ENCODE measurements at regions not wholly inside any gene's neighbourhood (a gene's known extent, or its start where the extent isn't known, plus 50 kb on each side); places are given as distances from the start of the nearest gene placed in this dataset.

- H3K4me1 Mint-ChIP-seq (ENCODE audit: low read depth) = no peaks in the 10 kb centered on the region
- Histone ChIP-seq H3K9me3 (ENCODE audit: control insufficient read depth in 1 of 2, insufficient read depth in 1 of 2, low read length in 2 of 2) (peaks cover 0 to 17% of the 10 kb centered on the region in 2 experiments), H3K36me3 (ENCODE audit: insufficient read depth, low read length) (no peaks in the 10 kb centered on the region), H3K27me3 (ENCODE audit: control insufficient read depth in 1 of 2, insufficient read depth in 2 of 2, low read length in 2 of 2) (peaks cover 21 to 41% of the 10 kb centered on the region in 2 experiments), H3K4me3 (ENCODE audit: low read length) (no peak overlapping the region), H3K4me1 (ENCODE audit: insufficient read depth, low read length) (no peaks in the 10 kb centered on the region), H3K27ac (ENCODE audit: low read depth in 1 of 2, low read length in 2 of 2) (no peak overlapping the region)
- H3K36me3 Mint-ChIP-seq (ENCODE audit: low read depth) = no peaks in the 10 kb centered on the region
- TF ChIP-seq, protein P1, sequence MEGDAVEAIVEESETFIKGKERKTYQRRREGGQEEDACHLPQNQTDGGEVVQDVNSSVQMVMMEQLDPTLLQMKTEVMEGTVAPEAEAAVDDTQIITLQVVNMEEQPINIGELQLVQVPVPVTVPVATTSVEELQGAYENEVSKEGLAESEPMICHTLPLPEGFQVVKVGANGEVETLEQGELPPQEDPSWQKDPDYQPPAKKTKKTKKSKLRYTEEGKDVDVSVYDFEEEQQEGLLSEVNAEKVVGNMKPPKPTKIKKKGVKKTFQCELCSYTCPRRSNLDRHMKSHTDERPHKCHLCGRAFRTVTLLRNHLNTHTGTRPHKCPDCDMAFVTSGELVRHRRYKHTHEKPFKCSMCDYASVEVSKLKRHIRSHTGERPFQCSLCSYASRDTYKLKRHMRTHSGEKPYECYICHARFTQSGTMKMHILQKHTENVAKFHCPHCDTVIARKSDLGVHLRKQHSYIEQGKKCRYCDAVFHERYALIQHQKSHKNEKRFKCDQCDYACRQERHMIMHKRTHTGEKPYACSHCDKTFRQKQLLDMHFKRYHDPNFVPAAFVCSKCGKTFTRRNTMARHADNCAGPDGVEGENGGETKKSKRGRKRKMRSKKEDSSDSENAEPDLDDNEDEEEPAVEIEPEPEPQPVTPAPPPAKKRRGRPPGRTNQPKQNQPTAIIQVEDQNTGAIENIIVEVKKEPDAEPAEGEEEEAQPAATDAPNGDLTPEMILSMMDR (IDR thresholded peaks at IDR 0.05) = peak; percentile 59
- ATAC-seq (ENCODE audit: poor library complexity) = peak; percentile 34
- no peak overlapping the region for H3K27ac Mint-ChIP-seq
- no peak overlapping the region for H3K4me3 Mint-ChIP-seq
- intact Hi-C loops (cut with DNase I, micrococcal nuclease) = no loop called here
- H3K27me3 Mint-ChIP-seq = peaks cover 68% of the 10 kb centered on the region
- CTCF ChIA-PET = interaction anchor here (1.3 kb wide), 1 partner anchor 16 kb away, joined by 3 read pairs; no protein-coding TSS in a partner anchor
- no peaks in the 10 kb centered on the region for H3K9me3 Mint-ChIP-seq
- peak in 12 of 14 experiments; percentile 10 to 55 (median 18) for DNase-seq
- POLR2A ChIA-PET = no interaction called here
These were observed 120.1 kb upstream of the FZD10 start for GRCh38 chr12:130041983-130042812.

GRCh38 chr12:130043685-130044406 lies 118.4 kb upstream of the FZD10 start:
- H3K27me3 Mint-ChIP-seq = peaks cover 63% of the 10 kb centered on the region
- TF ChIP-seq, protein P1 (IDR thresholded peaks at IDR 0.05) = no peak
- Histone ChIP-seq H3K27ac (ENCODE audit: low read depth in 1 of 2, low read length in 2 of 2) (no peak overlapping the region), H3K27me3 (ENCODE audit: control insufficient read depth in 1 of 2, insufficient read depth in 2 of 2, low read length in 2 of 2) (peaks cover 21 to 39% of the 10 kb centered on the region in 2 experiments), H3K9me3 (ENCODE audit: control insufficient read depth in 1 of 2, insufficient read depth in 1 of 2, low read length in 2 of 2) (peaks cover 0 to 17% of the 10 kb centered on the region in 2 experiments), H3K4me1 (ENCODE audit: insufficient read depth, low read length) (peaks cover 5% of the 10 kb centered on the region), H3K4me3 (ENCODE audit: low read length) (no peak overlapping the region), H3K36me3 (ENCODE audit: insufficient read depth, low read length) (no peaks in the 10 kb centered on the region)
- no peaks in the 10 kb centered on the region for H3K4me1 Mint-ChIP-seq (ENCODE audit: low read depth)
- ATAC-seq (ENCODE audit: poor library complexity) (no peak), DNase-seq (no peak)
- CTCF ChIA-PET = no interaction called here
- POLR2A ChIA-PET = no interaction called here
- H3K36me3 Mint-ChIP-seq (ENCODE audit: low read depth) = no peaks in the 10 kb centered on the region
- H3K4me3 Mint-ChIP-seq = no peak overlapping the region
- intact Hi-C loops (cut with DNase I, micrococcal nuclease) = loop anchor here in 1 of 2 experiments (1.0 kb wide), 1 partner anchor 291 kb away; no protein-coding TSS in a partner anchor
- no peaks in the 10 kb centered on the region for H3K9me3 Mint-ChIP-seq
- H3K27ac Mint-ChIP-seq = no peak overlapping the region

DNA sequence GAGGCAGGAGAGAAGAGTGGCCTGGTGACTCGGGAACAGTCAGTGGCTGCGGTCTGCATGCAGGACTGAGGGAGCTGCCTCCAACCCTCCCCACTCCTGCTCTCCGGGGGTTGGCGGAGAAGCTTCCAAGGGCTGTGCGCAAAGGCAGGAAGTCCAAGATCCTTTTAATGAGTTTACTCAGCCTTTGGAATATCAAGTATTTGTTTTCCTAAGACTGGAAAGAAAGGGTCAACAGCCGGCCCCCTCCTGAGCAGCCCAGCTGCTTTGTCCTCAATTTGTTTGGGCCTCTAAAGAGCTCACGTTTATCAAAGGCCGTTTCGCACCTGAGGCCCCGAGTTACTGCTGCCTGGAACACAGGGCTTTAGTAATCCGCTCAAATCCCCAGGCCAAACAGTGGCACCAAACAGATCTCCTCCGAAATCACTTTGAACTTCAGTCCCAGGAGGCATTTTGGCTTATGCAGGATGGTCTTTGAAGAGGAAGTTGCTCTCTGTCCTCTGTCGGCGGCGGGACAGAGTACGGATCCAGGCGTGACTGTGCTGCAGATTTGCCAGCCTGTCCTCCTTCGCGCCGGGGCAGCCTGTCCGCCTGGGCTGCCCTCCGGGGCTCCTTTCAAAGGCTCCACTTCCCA lies 117.2 kb upstream of the FZD10 start:
- intact Hi-C loops (cut with DNase I, micrococcal nuclease) = loop anchor here in 1 of 2 experiments (5.0 kb wide), 1 partner anchor 702 kb away; no protein-coding TSS in a partner anchor
- peaks cover 0 to 17% of the 10 kb centered on the region in 2 experiments for H3K9me3 ChIP-seq (ENCODE audit: control insufficient read depth in 1 of 2, insufficient read depth in 1 of 2, low read length in 2 of 2)
- peaks cover 5% of the 10 kb centered on the region for H3K4me1 ChIP-seq (ENCODE audit: insufficient read depth, low read length)
- ChIA-PET CTCF (no interaction called here), POLR2A (no interaction called here)
- no peak for DNase-seq
- Mint-ChIP-seq H3K4me3 (no peak overlapping the region), H3K4me1 (ENCODE audit: low read depth) (no peaks in the 10 kb centered on the region), H3K27ac (no peak overlapping the region), H3K36me3 (ENCODE audit: low read depth) (no peaks in the 10 kb centered on the region), H3K27me3 (peaks cover 60% of the 10 kb centered on the region), H3K9me3 (no peaks in the 10 kb centered on the region)
- TF ChIP-seq, protein P1 (IDR thresholded peaks at IDR 0.05) = no peak
- no peak overlapping the region for H3K27ac ChIP-seq (ENCODE audit: low read depth in 1 of 2, low read length in 2 of 2)
- no peaks in the 10 kb centered on the region for H3K36me3 ChIP-seq (ENCODE audit: insufficient read depth, low read length)
- H3K4me3 ChIP-seq (ENCODE audit: low read length) = no peak overlapping the region
- ATAC-seq (ENCODE audit: poor library complexity) = no peak
- peaks cover 21 to 35% of the 10 kb centered on the region in 2 experiments for H3K27me3 ChIP-seq (ENCODE audit: control insufficient read depth in 1 of 2, insufficient read depth in 2 of 2, low read length in 2 of 2)

Measured in CD4-positive, alpha-beta T cell (primary cell).